ENCODE measurements at regions not wholly inside any gene's neighbourhood (a gene's known extent, or its start where the extent isn't known, plus 50 kb on each side); places are given as distances from the start of the nearest gene placed in this dataset.

DNA sequence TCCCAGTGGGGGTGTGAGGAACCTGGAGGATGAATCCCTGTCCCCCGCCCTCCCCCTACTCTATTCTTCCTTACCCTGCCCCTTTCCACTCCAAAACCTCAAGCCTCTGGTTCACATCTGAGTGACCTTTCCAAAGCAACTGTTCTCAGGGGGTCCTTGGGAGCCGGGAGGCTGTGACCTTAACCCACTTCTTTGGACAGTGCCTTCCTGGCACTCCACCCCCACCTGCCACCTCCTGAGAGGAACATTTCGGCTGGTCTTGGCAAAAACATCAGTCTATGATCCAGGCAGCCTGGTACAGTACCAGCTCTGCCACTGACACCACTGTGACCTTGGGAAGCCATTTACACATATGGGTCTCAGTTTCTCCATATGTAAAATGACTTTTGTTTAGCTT is 121.7 kb downstream of the MRPL14 start:
- H3K27ac Mint-ChIP-seq (ENCODE audit: low read depth, unreplicated experiment): no peak overlapping the region
- ChIA-PET POLR2A (no interaction called here), CTCF (interaction anchor here (0.5 to 1.0 kb wide), 2 partner anchors 32 to 261 kb away, joined by 3 read pairs; no protein-coding TSS in a partner anchor)
- peaks cover 24% of the 10 kb centered on the region for H3K4me1 Mint-ChIP-seq (ENCODE audit: insufficient read depth, unreplicated experiment)
- TF ChIP-seq, protein P1, sequence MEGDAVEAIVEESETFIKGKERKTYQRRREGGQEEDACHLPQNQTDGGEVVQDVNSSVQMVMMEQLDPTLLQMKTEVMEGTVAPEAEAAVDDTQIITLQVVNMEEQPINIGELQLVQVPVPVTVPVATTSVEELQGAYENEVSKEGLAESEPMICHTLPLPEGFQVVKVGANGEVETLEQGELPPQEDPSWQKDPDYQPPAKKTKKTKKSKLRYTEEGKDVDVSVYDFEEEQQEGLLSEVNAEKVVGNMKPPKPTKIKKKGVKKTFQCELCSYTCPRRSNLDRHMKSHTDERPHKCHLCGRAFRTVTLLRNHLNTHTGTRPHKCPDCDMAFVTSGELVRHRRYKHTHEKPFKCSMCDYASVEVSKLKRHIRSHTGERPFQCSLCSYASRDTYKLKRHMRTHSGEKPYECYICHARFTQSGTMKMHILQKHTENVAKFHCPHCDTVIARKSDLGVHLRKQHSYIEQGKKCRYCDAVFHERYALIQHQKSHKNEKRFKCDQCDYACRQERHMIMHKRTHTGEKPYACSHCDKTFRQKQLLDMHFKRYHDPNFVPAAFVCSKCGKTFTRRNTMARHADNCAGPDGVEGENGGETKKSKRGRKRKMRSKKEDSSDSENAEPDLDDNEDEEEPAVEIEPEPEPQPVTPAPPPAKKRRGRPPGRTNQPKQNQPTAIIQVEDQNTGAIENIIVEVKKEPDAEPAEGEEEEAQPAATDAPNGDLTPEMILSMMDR (IDR thresholded peaks at IDR 0.05; ENCODE audit: unreplicated experiment): no peak
- intact Hi-C loops (cut with micrococcal nuclease): loop anchor here (2.0 kb wide), 1 partner anchor 79 kb away; no protein-coding TSS in a partner anchor
- no peaks in the 10 kb centered on the region for H3K27me3 Mint-ChIP-seq (ENCODE audit: insufficient read depth, unreplicated experiment)
- DNase-seq (ENCODE audit: unreplicated experiment): no peak
- H3K4me3 Mint-ChIP-seq (ENCODE audit: unreplicated experiment): no peak overlapping the region
- no peaks in the 10 kb centered on the region for H3K9me3 Mint-ChIP-seq (ENCODE audit: unreplicated experiment)
- no TSS peak for BruUV-seq (replicated peaks)
- no peaks in the 10 kb centered on the region for H3K36me3 Mint-ChIP-seq (ENCODE audit: insufficient read depth, unreplicated experiment)

GRCh38 chr6:44004625-44005506 is 122.4 kb downstream of the MRPL14 start:
- Mint-ChIP-seq H3K36me3 (ENCODE audit: insufficient read depth, unreplicated experiment) (no peaks in the 10 kb centered on the region), H3K27ac (ENCODE audit: low read depth, unreplicated experiment) (no peak overlapping the region), H3K9me3 (ENCODE audit: unreplicated experiment) (no peaks in the 10 kb centered on the region), H3K4me1 (ENCODE audit: insufficient read depth, unreplicated experiment) (peaks cover 17% of the 10 kb centered on the region), H3K27me3 (ENCODE audit: insufficient read depth, unreplicated experiment) (no peaks in the 10 kb centered on the region), H3K4me3 (ENCODE audit: unreplicated experiment) (no peak overlapping the region)
- ChIA-PET POLR2A (no interaction called here), CTCF (interaction anchor here (0.5 to 1.0 kb wide), 4 partner anchors 14 to 261 kb away, joined by 3 to 6 read pairs (median 3); no protein-coding TSS in a partner anchor)
- DNase-seq (ENCODE audit: unreplicated experiment): peak; percentile 48
- intact Hi-C loops (cut with micrococcal nuclease): loop anchor here (2.0 kb wide), 1 partner anchor 78 kb away; no protein-coding TSS in a partner anchor
- no TSS peak for BruUV-seq (replicated peaks)
- TF ChIP-seq, protein P1 (IDR thresholded peaks at IDR 0.05; ENCODE audit: unreplicated experiment): peak; percentile 31

- no peaks in the 10 kb centered on the region for H3K27me3 Mint-ChIP-seq (ENCODE audit: insufficient read depth, unreplicated experiment)
- H3K9me3 Mint-ChIP-seq (ENCODE audit: unreplicated experiment): no peaks in the 10 kb centered on the region
- TF ChIP-seq, protein P1 (IDR thresholded peaks at IDR 0.05; ENCODE audit: unreplicated experiment): no peak
- H3K27ac Mint-ChIP-seq (ENCODE audit: low read depth, unreplicated experiment): no peak overlapping the region
- POLR2A ChIA-PET: no interaction called here
- intact Hi-C loops (cut with micrococcal nuclease): loop anchor here (2.0 kb wide), 1 partner anchor 77 kb away; no protein-coding TSS in a partner anchor
- BruUV-seq (replicated peaks): no TSS peak
- CTCF ChIA-PET: interaction anchor here (0.6 to 1.0 kb wide), 4 partner anchors 9 to 31 kb away, joined by 3 to 4 read pairs (median 3); no protein-coding TSS in a partner anchor
- no peaks in the 10 kb centered on the region for H3K36me3 Mint-ChIP-seq (ENCODE audit: insufficient read depth, unreplicated experiment)
- DNase-seq (ENCODE audit: unreplicated experiment): no peak
- H3K4me3 Mint-ChIP-seq (ENCODE audit: unreplicated experiment): no peak overlapping the region
- peaks cover 10% of the 10 kb centered on the region for H3K4me1 Mint-ChIP-seq (ENCODE audit: insufficient read depth, unreplicated experiment)
These were observed 123.1 kb downstream of the MRPL14 start for GRCh38 chr6:44004136-44004535.

- H3K27me3 Mint-ChIP-seq (ENCODE audit: insufficient read depth, unreplicated experiment): no peaks in the 10 kb centered on the region
- ChIA-PET CTCF (interaction anchor here (0.7 kb wide), 2 partner anchors 9 to 27 kb away, joined by 3 to 4 read pairs; no protein-coding TSS in a partner anchor), POLR2A (no interaction called here)
- intact Hi-C loops (cut with micrococcal nuclease): loop anchor here (2.0 kb wide), 1 partner anchor 77 kb away; no protein-coding TSS in a partner anchor
- H3K4me3 Mint-ChIP-seq (ENCODE audit: unreplicated experiment): no peak overlapping the region
- no peak for DNase-seq (ENCODE audit: unreplicated experiment)
- H3K4me1 Mint-ChIP-seq (ENCODE audit: insufficient read depth, unreplicated experiment): peaks cover 5% of the 10 kb centered on the region
- no peaks in the 10 kb centered on the region for H3K36me3 Mint-ChIP-seq (ENCODE audit: insufficient read depth, unreplicated experiment)
- no peak overlapping the region for H3K27ac Mint-ChIP-seq (ENCODE audit: low read depth, unreplicated experiment)
- TF ChIP-seq, protein P1 (IDR thresholded peaks at IDR 0.05; ENCODE audit: unreplicated experiment): no peak
- H3K9me3 Mint-ChIP-seq (ENCODE audit: unreplicated experiment): no peaks in the 10 kb centered on the region
- no TSS peak for BruUV-seq (replicated peaks)
These were observed 123.7 kb downstream of the MRPL14 start for GRCh38 chr6:44003345-44004061.

Data from MCF 10A (cell line).